Mammary epithelial cell (primary cell): ENCODE measurements at regions not wholly inside any gene's neighbourhood (a gene's known extent, or its start where the extent isn't known, plus 50 kb on each side); places are given as distances from the start of the nearest gene placed in this dataset.

Source experiments
- EZH2 ChIP-seq: IDR thresholded peaks from 2 replicates; pipeline ENCODE4 v1.6.1; 2012; ENCODE audit warnings: low read length, inconsistent platforms, borderline replicate concordance
- TF ChIP-seq, protein P1 (sequence below), 2 donors: IDR thresholded peaks in 1 of 2; conservative IDR thresholded peaks in 1 of 2; 2 replicates each; pipeline ENCODE4 v1.5.1; 2011 to 2012; ENCODE audit warnings: inconsistent platforms in 2 of 2, low read length in 2 of 2, mild to moderate bottlenecking in 2 of 2, control low read depth in 1 of 2, low read depth in 1 of 2; ENCODE audit not compliant: insufficient read depth in 1 of 2; ENCODE audit errors: extremely low read depth in 1 of 2

DNA sequence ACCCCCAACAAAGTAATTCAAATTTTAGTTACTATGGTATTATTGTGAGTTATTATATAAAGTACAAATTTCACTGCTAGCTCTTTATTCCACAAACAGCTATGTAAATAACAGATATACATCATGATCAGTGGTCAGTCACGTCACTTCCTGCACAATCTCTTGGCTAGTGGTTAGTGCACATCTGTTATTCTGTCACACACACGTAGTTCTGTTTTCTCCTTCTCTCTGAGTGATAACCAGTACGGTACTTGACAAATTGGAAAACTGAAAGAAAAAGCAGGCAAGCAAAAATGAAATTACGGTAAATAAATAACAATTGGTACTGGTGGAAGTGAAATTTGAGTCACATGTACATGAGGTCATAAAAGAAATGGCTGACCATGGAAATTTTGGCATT lies 728.7 kb downstream of the CCDC85A start:
- TF ChIP-seq, protein P1, sequence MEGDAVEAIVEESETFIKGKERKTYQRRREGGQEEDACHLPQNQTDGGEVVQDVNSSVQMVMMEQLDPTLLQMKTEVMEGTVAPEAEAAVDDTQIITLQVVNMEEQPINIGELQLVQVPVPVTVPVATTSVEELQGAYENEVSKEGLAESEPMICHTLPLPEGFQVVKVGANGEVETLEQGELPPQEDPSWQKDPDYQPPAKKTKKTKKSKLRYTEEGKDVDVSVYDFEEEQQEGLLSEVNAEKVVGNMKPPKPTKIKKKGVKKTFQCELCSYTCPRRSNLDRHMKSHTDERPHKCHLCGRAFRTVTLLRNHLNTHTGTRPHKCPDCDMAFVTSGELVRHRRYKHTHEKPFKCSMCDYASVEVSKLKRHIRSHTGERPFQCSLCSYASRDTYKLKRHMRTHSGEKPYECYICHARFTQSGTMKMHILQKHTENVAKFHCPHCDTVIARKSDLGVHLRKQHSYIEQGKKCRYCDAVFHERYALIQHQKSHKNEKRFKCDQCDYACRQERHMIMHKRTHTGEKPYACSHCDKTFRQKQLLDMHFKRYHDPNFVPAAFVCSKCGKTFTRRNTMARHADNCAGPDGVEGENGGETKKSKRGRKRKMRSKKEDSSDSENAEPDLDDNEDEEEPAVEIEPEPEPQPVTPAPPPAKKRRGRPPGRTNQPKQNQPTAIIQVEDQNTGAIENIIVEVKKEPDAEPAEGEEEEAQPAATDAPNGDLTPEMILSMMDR (conservative IDR thresholded peaks at IDR 0.05 in 1 of 2, IDR thresholded peaks at IDR 0.05 in 1 of 2; ENCODE audit: extremely low read depth in 1 of 2, insufficient read depth in 1 of 2, low read depth in 1 of 2, low read length in 2 of 2) = no peak
- no peak for TF ChIP-seq EZH2
